DOHH2 (cell line): ENCODE measurements at regions not wholly inside any gene's neighbourhood (a gene's known extent, or its start where the extent isn't known, plus 50 kb on each side); places are given as distances from the start of the nearest gene placed in this dataset.

Experiments used
- CTCF ChIP-seq: fragments of 200-600 bp; sonication (generic); IDR thresholded peaks from one replicate; pipeline ENCODE4 v1.5.1; 2014; ENCODE audit warnings: antibody characterized with exemption, mild to moderate bottlenecking, low read depth, low read length; ENCODE audit not compliant: poor library complexity, severe bottlenecking
- EZH2phosphoT487 ChIP-seq: fragments of 200-600 bp; sonication (generic); IDR thresholded peaks from 2 replicates; pipeline ENCODE4 v1.6.1; 2017; ENCODE audit warnings: borderline replicate concordance, mild to moderate bottlenecking, antibody characterized with exemption, low read length, moderate library complexity, mixed read lengths

GRCh38 chr17:34131386-34131785 is 123.7 kb upstream of the CCL2 start:
- TF ChIP-seq CTCF (no peak), EZH2phosphoT487 (no peak)
